ENCODE measurements at regions not wholly inside any gene's neighbourhood (a gene's known extent, or its start where the extent isn't known, plus 50 kb on each side); places are given as distances from the start of the nearest gene placed in this dataset.
"Not testable (repeated sequence)": the region's sequence is repeated elsewhere in the genome, so short reads cannot be mapped to it uniquely, and the experiment has no call there.

DNA sequence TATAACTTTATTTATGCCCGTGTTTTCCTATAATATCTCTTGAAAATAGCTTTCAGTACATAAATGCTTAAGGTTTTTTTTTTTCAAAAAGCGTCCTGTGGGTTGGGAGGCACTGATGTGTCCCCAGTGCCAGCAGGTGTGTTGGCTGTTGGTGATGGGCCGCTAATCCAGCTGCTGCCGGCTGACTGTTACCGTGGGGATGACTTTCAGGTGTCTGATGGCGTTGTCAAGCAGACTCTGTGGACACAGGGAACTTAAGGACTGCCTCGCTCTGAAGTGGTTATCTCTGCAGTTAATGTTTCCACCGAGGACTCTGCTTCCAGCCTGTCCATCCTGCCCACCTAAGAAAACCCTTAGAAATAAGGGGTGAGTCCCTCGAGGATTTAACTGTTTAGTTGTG lies 94.5 kb downstream of the ANKRD10 start:
- TF ChIP-seq CTCF (IDR thresholded peaks at IDR 0.05; ENCODE audit: insufficient read depth, low read depth, low read length) = no peak
- H3K4me3 ChIP-seq (ENCODE audit: low read depth, low read length) = no peak overlapping the region
- no peak for DNase-seq (ENCODE audit: low read depth)

DNA sequence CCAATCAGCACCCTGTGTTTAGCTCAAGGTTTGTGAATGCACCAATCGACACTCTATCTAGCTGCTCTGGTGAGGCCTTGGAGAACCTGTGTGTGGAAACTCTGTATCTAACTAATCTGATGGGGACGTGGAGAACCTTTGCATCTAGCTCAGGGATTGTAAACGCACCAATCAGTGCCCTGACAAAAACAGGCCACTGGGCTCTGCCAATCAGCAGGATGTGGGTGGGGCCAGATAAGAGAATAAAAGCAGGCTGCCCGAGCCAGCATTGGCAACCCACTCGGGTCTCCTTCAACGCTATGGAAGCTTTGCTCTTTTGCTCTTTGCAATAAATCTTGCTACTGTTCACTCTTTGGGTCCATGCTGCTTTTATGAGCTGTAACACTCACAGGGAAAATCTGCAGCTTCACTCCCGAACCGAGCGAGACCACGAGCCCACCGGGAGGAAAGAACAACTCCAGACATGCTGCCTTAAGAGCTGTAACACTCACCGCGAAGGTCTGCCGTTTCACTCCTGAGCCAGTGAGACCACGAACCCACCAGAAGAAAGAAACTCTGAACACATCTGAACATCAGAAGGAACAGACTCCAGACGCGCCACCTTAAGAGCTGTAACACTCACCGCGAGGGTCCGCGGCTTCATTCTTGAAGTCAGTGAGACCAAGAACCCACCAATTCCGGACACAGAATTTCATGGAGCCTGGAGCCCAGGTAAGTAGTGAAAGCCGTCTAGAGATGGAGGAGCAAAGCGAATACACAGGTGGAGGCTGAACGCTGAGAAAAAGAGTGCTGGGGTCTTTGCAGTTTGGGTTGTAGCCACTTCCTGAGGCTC lies 92.8 kb downstream of the ANKRD10 start:
- H3K4me3 ChIP-seq (ENCODE audit: low read depth, low read length); DNase-seq (ENCODE audit: low read depth): not testable (repeated sequence)

DNA sequence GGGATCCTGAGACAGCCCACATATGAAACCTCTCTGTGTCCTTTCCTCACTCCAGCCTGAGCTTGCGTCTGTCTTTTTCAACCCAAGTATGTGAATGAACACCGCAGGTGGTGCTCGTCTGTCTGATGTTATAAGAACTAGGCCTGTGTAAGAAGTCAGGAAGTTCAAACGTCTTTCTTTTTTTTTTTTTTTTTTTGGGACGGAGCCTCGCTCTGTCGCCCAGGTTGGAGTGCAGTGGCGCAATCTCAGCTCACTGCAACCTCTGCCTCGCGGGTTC lies 92.3 kb downstream of the ANKRD10 start:
- H3K4me3 ChIP-seq (ENCODE audit: low read depth, low read length) = no peak overlapping the region
- TF ChIP-seq CTCF (IDR thresholded peaks at IDR 0.05; ENCODE audit: insufficient read depth, low read depth, low read length) = no peak
- no peak for DNase-seq (ENCODE audit: low read depth)

- TF ChIP-seq CTCF (IDR thresholded peaks at IDR 0.05; ENCODE audit: insufficient read depth, low read depth, low read length) = no peak
- DNase-seq (ENCODE audit: low read depth) = no peak
- H3K4me3 ChIP-seq (ENCODE audit: low read depth, low read length) = peak overlapping the region; percentile 31
These were observed 90.1 kb downstream of the ANKRD10 start for GRCh38 chr13:110824702-110825300.

DNA sequence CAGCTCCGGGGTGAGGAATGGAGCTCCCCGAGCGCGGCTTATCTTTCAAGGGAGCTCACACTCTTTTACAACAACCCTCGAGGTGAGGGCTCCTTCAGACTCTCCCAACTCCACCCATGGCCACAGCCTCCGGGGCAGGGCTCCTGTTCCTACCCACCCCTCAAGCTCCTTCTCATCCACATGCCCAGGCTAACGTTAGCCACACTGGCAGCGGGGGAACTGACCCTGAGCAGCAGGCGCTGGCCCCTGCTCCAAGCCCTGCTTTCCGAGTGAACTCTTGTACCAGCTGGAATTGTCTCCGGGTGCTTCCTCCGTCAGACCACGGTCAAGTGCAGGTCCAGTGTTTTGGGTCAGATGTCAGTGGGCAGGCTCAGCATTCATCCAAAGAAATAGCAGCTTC lies 89.4 kb downstream of the ANKRD10 start:
- H3K4me3 ChIP-seq (ENCODE audit: low read depth, low read length) = no peak overlapping the region
- TF ChIP-seq CTCF (IDR thresholded peaks at IDR 0.05; ENCODE audit: insufficient read depth, low read depth, low read length) = no peak
- DNase-seq (ENCODE audit: low read depth) = no peak

- no peak overlapping the region for H3K4me3 ChIP-seq (ENCODE audit: low read depth, low read length)
- no peak for TF ChIP-seq CTCF (IDR thresholded peaks at IDR 0.05; ENCODE audit: insufficient read depth, low read depth, low read length)
- DNase-seq (ENCODE audit: low read depth) = no peak
These were observed 88.8 kb downstream of the ANKRD10 start for GRCh38 chr13:110826101-110826500.

DNA sequence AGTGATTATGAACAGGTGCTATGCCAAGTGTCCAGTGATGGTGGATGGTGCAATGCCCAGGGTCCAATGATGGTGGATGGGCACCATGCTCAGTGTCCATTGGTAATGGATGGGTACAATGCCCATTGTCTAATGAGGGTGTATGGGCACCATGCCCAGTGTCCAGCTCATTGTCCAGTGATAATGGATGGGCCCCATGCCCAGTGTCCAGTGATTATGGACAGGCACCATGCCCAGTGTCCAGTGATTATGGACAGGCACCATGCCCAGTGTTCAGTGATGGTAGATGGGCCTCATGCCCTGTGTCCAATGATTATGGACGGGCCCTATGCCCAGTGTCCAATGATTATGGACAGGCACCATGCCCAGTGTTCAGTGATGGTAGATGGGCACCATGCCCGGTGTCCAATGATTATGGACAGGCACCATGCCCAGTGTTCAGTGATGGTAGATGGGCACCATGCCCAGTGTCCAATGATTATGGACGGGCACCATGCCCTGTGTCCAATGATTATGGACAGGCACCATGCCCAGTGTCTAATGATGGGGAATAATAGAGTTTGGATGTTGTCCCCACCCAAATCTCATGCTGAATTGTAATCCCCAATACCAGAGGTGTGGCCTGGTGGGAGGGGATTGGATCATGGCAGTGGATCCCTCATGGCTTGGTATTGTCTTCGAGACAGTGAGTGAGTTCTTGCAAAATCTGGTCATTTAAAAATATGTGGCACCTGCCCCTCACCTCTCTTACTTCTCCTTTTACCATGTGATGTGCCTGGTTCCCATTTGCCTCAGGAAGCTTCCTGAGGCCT lies 87.8 kb downstream of the ANKRD10 start:
- DNase-seq (ENCODE audit: low read depth) = no peak
- TF ChIP-seq CTCF (IDR thresholded peaks at IDR 0.05; ENCODE audit: insufficient read depth, low read depth, low read length) = no peak
- H3K4me3 ChIP-seq (ENCODE audit: low read depth, low read length) = no peak overlapping the region

Measured in fibroblast of villous mesenchyme (primary cell).